SJSA1 (cell line): ENCODE measurements at regions not wholly inside any gene's neighbourhood (a gene's known extent, or its start where the extent isn't known, plus 50 kb on each side); places are given as distances from the start of the nearest gene placed in this dataset.
A peak's percentile ranks its signal among the peaks of the same experiment; 100 is the strongest.

Source experiments
- DNase-seq, 2 experiments: peaks; one replicate each; pipeline ENCODE4 v3.0.0-alpha.2; 2015 to 2020; ENCODE audit warnings: low spot score in 2 of 2, low read depth in 1 of 2
- H3K27ac ChIP-seq: fragments of 250-450 bp; sonication (Bioruptor Pico); 2 replicates; pipeline ENCODE4 v1.5.1; 2020; ENCODE audit warnings: mild to moderate bottlenecking, moderate library complexity
- H3K27me3 ChIP-seq: fragments of 250-450 bp; sonication (Bioruptor Pico); replicated peaks from 2 replicates; pipeline ENCODE4 v1.5.1; 2020; ENCODE audit warnings: mild to moderate bottlenecking, moderate library complexity
- H3K36me3 ChIP-seq: fragments of 250-450 bp; sonication (Bioruptor Pico); 2 replicates; pipeline ENCODE4 v1.5.1; 2020; ENCODE audit warnings: mild to moderate bottlenecking
- H3K4me1 ChIP-seq: fragments of 250-450 bp; sonication (Bioruptor Pico); replicated peaks from 2 replicates; pipeline ENCODE4 v1.6.1; 2021; ENCODE audit warnings: mild to moderate bottlenecking
- H3K4me3 ChIP-seq: fragments of 250-450 bp; sonication (Bioruptor Pico); 2 replicates; pipeline ENCODE4 v1.5.1; 2020; ENCODE audit warnings: mild to moderate bottlenecking
- H3K9me3 ChIP-seq: fragments of 250-450 bp; sonication (Bioruptor Pico); replicated peaks from 2 replicates; pipeline ENCODE4 v1.5.1; 2020; ENCODE audit warnings: mild to moderate bottlenecking

GRCh38 chr22:48588878-48589450 is 1238.7 kb downstream of the BRD1 start:
- no peaks in the 10 kb centered on the region for H3K9me3 ChIP-seq

GRCh38 chr22:48588151-48588877 is 1239.4 kb downstream of the BRD1 start:
- H3K9me3 ChIP-seq = no peaks in the 10 kb centered on the region

More at GRCh38 chr22:48588878-48589450, 1238.7 kb downstream of the BRD1 start:
- H3K4me3 ChIP-seq = no peak overlapping the region
- no peak for DNase-seq
- peaks cover 15% of the 10 kb centered on the region for H3K36me3 ChIP-seq
- no peaks in the 10 kb centered on the region for H3K4me1 ChIP-seq
- H3K27ac ChIP-seq = no peak overlapping the region
- H3K27me3 ChIP-seq = no peaks in the 10 kb centered on the region

GRCh38 chr22:48587236-48587865 is 1240.3 kb downstream of the BRD1 start:
- H3K4me1 ChIP-seq = no peaks in the 10 kb centered on the region
- H3K36me3 ChIP-seq = peaks cover 17% of the 10 kb centered on the region
- no peak for DNase-seq
- no peak overlapping the region for H3K27ac ChIP-seq
- H3K27me3 ChIP-seq = no peaks in the 10 kb centered on the region
- H3K9me3 ChIP-seq = no peaks in the 10 kb centered on the region
- H3K4me3 ChIP-seq = no peak overlapping the region

More at GRCh38 chr22:48588151-48588877, 1239.4 kb downstream of the BRD1 start:
- H3K27ac ChIP-seq = no peak overlapping the region
- no peaks in the 10 kb centered on the region for H3K27me3 ChIP-seq
- no peak for DNase-seq
- H3K4me1 ChIP-seq = no peaks in the 10 kb centered on the region
- peaks cover 17% of the 10 kb centered on the region for H3K36me3 ChIP-seq
- H3K4me3 ChIP-seq = no peak overlapping the region

- Histone ChIP-seq H3K9me3 (no peaks in the 10 kb centered on the region), H3K27ac (no peak overlapping the region), H3K4me3 (no peak overlapping the region), H3K4me1 (peaks cover 2% of the 10 kb centered on the region; the same call in 1 of the 2 replicates), H3K27me3 (no peaks in the 10 kb centered on the region), H3K36me3 (peaks cover 17% of the 10 kb centered on the region)
- no peak for DNase-seq
Measured at GRCh38 chr22:48586799-48587185, 1240.9 kb downstream of the BRD1 start.

- Histone ChIP-seq H3K36me3 (peaks cover 17% of the 10 kb centered on the region), H3K27me3 (no peaks in the 10 kb centered on the region), H3K4me1 (peaks cover 8% of the 10 kb centered on the region), H3K9me3 (no peaks in the 10 kb centered on the region), H3K4me3 (no peak overlapping the region), H3K27ac (no peak overlapping the region)
- DNase-seq = no peak
Measured at GRCh38 chr22:48585916-48586798, 1241.5 kb downstream of the BRD1 start.

- Histone ChIP-seq H3K27ac (no peak overlapping the region), H3K4me1 (peaks cover 25% of the 10 kb centered on the region), H3K9me3 (no peaks in the 10 kb centered on the region), H3K4me3 (no peak overlapping the region), H3K36me3 (peaks cover 17% of the 10 kb centered on the region), H3K27me3 (no peaks in the 10 kb centered on the region)
- DNase-seq = no peak
Measured at GRCh38 chr22:48584170-48584569, 1243.5 kb downstream of the BRD1 start.

- H3K4me3 ChIP-seq = no peak overlapping the region
- H3K4me1 ChIP-seq = peaks cover 48% of the 10 kb centered on the region
- no peaks in the 10 kb centered on the region for H3K27me3 ChIP-seq
- H3K9me3 ChIP-seq = no peaks in the 10 kb centered on the region
- no peak for DNase-seq
- H3K27ac ChIP-seq = no peak overlapping the region
- H3K36me3 ChIP-seq = peaks cover 21% of the 10 kb centered on the region
Measured at GRCh38 chr22:48581796-48582469, 1245.7 kb downstream of the BRD1 start.

- DNase-seq = no peak
- H3K27me3 ChIP-seq = no peaks in the 10 kb centered on the region
- no peak overlapping the region for H3K4me3 ChIP-seq
- peaks cover 23% of the 10 kb centered on the region for H3K36me3 ChIP-seq
- H3K9me3 ChIP-seq = no peaks in the 10 kb centered on the region
- peaks cover 54% of the 10 kb centered on the region for H3K4me1 ChIP-seq
- H3K27ac ChIP-seq = no peak overlapping the region
Measured at GRCh38 chr22:48581205-48581766, 1246.4 kb downstream of the BRD1 start.

GRCh38 chr22:48580481-48580970 is 1247.1 kb downstream of the BRD1 start:
- no peak for DNase-seq
- H3K27ac ChIP-seq = peak overlapping the region; percentile 22; the same call in 1 of the 2 replicates
- H3K9me3 ChIP-seq = no peaks in the 10 kb centered on the region
- peaks cover 55% of the 10 kb centered on the region for H3K4me1 ChIP-seq
- no peaks in the 10 kb centered on the region for H3K27me3 ChIP-seq
- no peak overlapping the region for H3K4me3 ChIP-seq
- peaks cover 19% of the 10 kb centered on the region for H3K36me3 ChIP-seq

- Histone ChIP-seq H3K36me3 (peaks cover 16% of the 10 kb centered on the region), H3K27me3 (no peaks in the 10 kb centered on the region), H3K9me3 (peaks cover 2% of the 10 kb centered on the region; the same call in 1 of the 2 replicates), H3K27ac (peak overlapping the region; percentile 22; the same call in 1 of the 2 replicates), H3K4me1 (peaks cover 58% of the 10 kb centered on the region), H3K4me3 (no peak overlapping the region)
- no peak for DNase-seq
Measured at GRCh38 chr22:48579928-48580309, 1247.8 kb downstream of the BRD1 start.

GRCh38 chr22:48579043-48579927 is 1248.4 kb downstream of the BRD1 start:
- H3K36me3 ChIP-seq = peaks cover 11% of the 10 kb centered on the region
- H3K9me3 ChIP-seq = peaks cover 4% of the 10 kb centered on the region; the same call in 1 of the 2 replicates
- no peaks in the 10 kb centered on the region for H3K27me3 ChIP-seq
- H3K27ac ChIP-seq = peak overlapping the region; percentile 22
- peak; percentile 94 to 95 for DNase-seq
- H3K4me3 ChIP-seq = no peak overlapping the region
- peaks cover 62% of the 10 kb centered on the region for H3K4me1 ChIP-seq
